Glutamatergic neuron (in vitro differentiated cells): ENCODE measurements at regions not wholly inside any gene's neighbourhood (a gene's known extent, or its start where the extent isn't known, plus 50 kb on each side); places are given as distances from the start of the nearest gene placed in this dataset.

Source experiments
- DNase-seq: peaks from one replicate; pipeline ENCODE4 v3.0.0; 2022
- H3K27ac Mint-ChIP-seq: one replicate; pipeline ENCODE4 v1.8.0; 2020; ENCODE audit warnings: mild to moderate bottlenecking, mixed read lengths, inconsistent platforms; ENCODE audit not compliant: unreplicated experiment
- H3K27me3 Mint-ChIP-seq: one replicate; pipeline ENCODE4 v1.8.0; 2020; ENCODE audit warnings: mild to moderate bottlenecking, moderate library complexity, mixed read lengths, inconsistent platforms; ENCODE audit not compliant: unreplicated experiment
- H3K36me3 Mint-ChIP-seq: one replicate; pipeline ENCODE4 v1.8.0; 2020; ENCODE audit warnings: mild to moderate bottlenecking, mixed read lengths, inconsistent platforms; ENCODE audit not compliant: unreplicated experiment
- H3K4me1 Mint-ChIP-seq: one replicate; pipeline ENCODE4 v1.8.0; 2020; ENCODE audit warnings: mild to moderate bottlenecking, low read depth, mixed read lengths, inconsistent platforms; ENCODE audit not compliant: unreplicated experiment
- H3K4me3 Mint-ChIP-seq: one replicate; pipeline ENCODE4 v1.8.0; 2020; ENCODE audit warnings: mild to moderate bottlenecking, mixed read lengths, inconsistent platforms; ENCODE audit not compliant: unreplicated experiment
- H3K9me3 Mint-ChIP-seq: one replicate; pipeline ENCODE4 v1.8.0; 2020; ENCODE audit warnings: mild to moderate bottlenecking, moderate library complexity, mixed read lengths, inconsistent platforms; ENCODE audit not compliant: unreplicated experiment
- TF ChIP-seq, protein P1 (sequence below): fragments of 200-600 bp; sonication (generic); IDR thresholded peaks from one replicate; pipeline ENCODE4 v1.5.0; 2021; ENCODE audit not compliant: partially characterized antibody, unreplicated experiment

DNA sequence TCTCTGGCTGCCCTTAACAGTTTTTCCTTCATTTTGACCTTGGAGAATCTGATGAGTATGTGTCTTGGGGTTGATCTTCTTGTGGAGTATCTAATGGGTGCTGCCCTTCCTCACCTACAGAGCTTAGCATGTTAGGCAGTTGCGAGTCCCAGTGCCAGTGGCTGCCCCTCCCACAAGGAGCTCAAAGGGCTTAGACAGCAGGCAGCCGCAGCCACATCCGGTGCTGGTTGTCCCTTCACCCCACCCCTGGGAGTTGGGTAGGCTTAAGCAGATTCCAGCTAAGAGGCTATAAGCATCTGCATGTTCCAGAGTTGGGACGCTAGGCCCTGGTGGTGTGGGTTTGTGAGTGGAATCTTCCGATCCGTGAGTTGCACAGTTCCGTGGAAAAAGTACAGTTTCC, 322.1 kb upstream of the ARX start:
- Mint-ChIP-seq H3K27me3 (no peaks in the 10 kb centered on the region), H3K36me3 (no peaks in the 10 kb centered on the region), H3K4me1 (no peaks in the 10 kb centered on the region), H3K4me3 (no peak overlapping the region), H3K9me3 (no peaks in the 10 kb centered on the region), H3K27ac (no peak overlapping the region)
- no peak for DNase-seq
- TF ChIP-seq, protein P1, sequence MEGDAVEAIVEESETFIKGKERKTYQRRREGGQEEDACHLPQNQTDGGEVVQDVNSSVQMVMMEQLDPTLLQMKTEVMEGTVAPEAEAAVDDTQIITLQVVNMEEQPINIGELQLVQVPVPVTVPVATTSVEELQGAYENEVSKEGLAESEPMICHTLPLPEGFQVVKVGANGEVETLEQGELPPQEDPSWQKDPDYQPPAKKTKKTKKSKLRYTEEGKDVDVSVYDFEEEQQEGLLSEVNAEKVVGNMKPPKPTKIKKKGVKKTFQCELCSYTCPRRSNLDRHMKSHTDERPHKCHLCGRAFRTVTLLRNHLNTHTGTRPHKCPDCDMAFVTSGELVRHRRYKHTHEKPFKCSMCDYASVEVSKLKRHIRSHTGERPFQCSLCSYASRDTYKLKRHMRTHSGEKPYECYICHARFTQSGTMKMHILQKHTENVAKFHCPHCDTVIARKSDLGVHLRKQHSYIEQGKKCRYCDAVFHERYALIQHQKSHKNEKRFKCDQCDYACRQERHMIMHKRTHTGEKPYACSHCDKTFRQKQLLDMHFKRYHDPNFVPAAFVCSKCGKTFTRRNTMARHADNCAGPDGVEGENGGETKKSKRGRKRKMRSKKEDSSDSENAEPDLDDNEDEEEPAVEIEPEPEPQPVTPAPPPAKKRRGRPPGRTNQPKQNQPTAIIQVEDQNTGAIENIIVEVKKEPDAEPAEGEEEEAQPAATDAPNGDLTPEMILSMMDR, result no peak

DNA sequence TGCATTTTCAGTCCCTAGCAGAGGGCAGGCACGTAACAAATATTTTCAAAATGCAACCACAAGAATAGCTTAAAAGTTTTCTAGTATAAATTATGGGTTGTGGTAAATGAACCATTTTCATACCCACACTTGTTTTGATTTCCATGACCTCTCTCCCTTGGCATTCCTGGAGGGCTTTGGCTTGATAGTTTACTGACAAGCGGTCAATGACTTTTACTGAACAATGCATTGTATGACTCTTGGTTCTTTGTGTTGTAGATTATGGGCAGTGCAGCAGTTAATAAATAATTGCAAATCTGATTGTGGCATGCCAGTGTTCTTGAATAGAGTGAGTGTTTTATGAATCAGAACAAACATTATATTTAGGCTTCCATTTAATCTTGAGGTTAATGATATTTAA, 285.2 kb upstream of the ARX start:
- H3K36me3 Mint-ChIP-seq, result no peaks in the 10 kb centered on the region
- no peak overlapping the region for H3K4me3 Mint-ChIP-seq
- TF ChIP-seq, protein P1, result no peak
- no peaks in the 10 kb centered on the region for H3K4me1 Mint-ChIP-seq
- H3K27ac Mint-ChIP-seq, result no peak overlapping the region
- H3K9me3 Mint-ChIP-seq, result no peaks in the 10 kb centered on the region
- no peak for DNase-seq
- H3K27me3 Mint-ChIP-seq, result no peaks in the 10 kb centered on the region

DNA sequence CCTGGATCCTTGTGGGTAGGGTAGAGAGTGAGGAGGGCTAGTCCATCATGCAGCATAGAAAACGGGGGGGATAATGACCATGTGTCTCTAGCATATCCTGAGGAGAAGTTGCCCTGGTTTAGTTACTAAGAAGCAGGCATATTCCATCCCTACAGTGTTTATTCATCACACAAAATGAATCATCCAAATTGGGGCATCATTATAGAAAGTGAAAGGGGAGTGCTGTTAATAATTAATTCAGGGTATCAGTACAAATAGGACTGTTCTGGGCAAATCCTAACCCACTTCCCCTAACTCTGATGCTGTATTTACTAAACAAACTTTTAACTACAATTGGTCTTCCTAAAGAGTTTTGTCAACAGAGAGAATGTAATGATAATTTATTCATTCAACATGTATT, 281.1 kb upstream of the ARX start:
- H3K9me3 Mint-ChIP-seq, result no peaks in the 10 kb centered on the region
- H3K27ac Mint-ChIP-seq, result no peak overlapping the region
- no peaks in the 10 kb centered on the region for H3K27me3 Mint-ChIP-seq
- no peaks in the 10 kb centered on the region for H3K36me3 Mint-ChIP-seq
- TF ChIP-seq, protein P1, result no peak
- H3K4me3 Mint-ChIP-seq, result no peak overlapping the region
- no peaks in the 10 kb centered on the region for H3K4me1 Mint-ChIP-seq
- no peak for DNase-seq

DNA sequence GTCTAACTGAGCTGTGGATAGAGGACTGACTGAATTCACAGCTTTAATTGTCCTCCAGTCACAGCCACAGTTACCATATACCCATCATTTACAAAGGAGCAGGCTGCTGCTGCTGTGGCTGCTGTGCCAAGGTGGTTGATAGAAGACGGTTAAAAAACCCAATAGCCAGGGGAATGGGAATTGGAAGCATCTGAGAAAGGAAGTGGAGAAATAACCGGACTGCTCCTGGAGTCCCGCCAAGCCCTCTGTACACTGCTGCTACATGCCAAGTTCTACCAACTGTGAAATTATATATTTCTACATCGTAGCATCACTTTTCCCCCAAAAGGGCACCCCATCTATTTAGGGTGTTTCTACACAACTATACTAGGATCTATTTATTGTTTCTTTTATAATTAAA, 279.7 kb upstream of the ARX start:
- Mint-ChIP-seq H3K9me3 (no peaks in the 10 kb centered on the region), H3K4me1 (no peaks in the 10 kb centered on the region), H3K36me3 (no peaks in the 10 kb centered on the region), H3K27ac (no peak overlapping the region), H3K27me3 (no peaks in the 10 kb centered on the region), H3K4me3 (no peak overlapping the region)
- no peak for DNase-seq
- TF ChIP-seq, protein P1, result no peak

DNA sequence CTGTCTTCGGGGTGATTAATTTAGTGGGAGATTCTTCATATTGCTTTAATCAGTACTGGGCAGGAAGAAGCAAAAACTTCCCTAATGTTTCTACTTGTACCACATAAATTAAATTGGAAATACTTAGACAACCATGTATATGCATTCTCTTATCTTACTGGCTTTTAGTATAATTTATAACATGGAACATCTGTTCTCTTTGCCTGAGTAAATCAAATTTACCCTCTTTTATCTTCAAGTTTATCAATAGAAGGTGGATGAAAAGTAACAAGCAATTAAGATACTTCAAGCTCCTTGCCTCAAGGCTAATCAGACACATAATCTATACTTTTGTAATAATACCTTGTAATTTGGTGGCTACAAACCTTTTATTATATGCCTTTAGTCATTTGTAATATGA, 274.4 kb upstream of the ARX start:
- H3K4me1 Mint-ChIP-seq, result no peaks in the 10 kb centered on the region
- no peaks in the 10 kb centered on the region for H3K36me3 Mint-ChIP-seq
- TF ChIP-seq, protein P1, result no peak
- no peaks in the 10 kb centered on the region for H3K27me3 Mint-ChIP-seq
- H3K4me3 Mint-ChIP-seq, result no peak overlapping the region
- no peaks in the 10 kb centered on the region for H3K9me3 Mint-ChIP-seq
- no peak overlapping the region for H3K27ac Mint-ChIP-seq
- no peak for DNase-seq
